Keratinocyte (primary cell): ENCODE measurements at regions not wholly inside any gene's neighbourhood (a gene's known extent, or its start where the extent isn't known, plus 50 kb on each side); places are given as distances from the start of the nearest gene placed in this dataset.

ENCODE experiments used
- DNase-seq: peaks from one replicate; pipeline ENCODE4 v3.0.0-alpha.2; 2011; ENCODE audit warnings: low read depth, missing footprints, low spot score
- FAIRE-seq: peaks from 2 replicates; lab custom pipeline; 2011; peaks lifted over from hg19 to GRCh38; lab: Jason Lieb, UNC
- H2AFZ ChIP-seq: 2 replicates; pipeline ENCODE4 v1.6.0; 2012; ENCODE audit warnings: low read length, control low read depth, inconsistent platforms; ENCODE audit not compliant: control insufficient read depth
- H3K27ac ChIP-seq: 2 replicates; pipeline ENCODE4 v1.5.1; 2011; ENCODE audit warnings: low read length; ENCODE audit not compliant: control insufficient read depth, insufficient read depth
- H3K27me3 ChIP-seq: 3 replicates; pipeline ENCODE4 v1.6.0; 2011; ENCODE audit warnings: low read length; ENCODE audit not compliant: control insufficient read depth, insufficient read depth; ENCODE audit errors: extremely low read depth
- H3K36me3 ChIP-seq, 2 experiments: 2 replicates in 1 of 2; 3 replicates in 1 of 2; pipeline ENCODE4 v1.5.1; 2011; ENCODE audit warnings: low read length in 2 of 2, mild to moderate bottlenecking in 1 of 2; ENCODE audit not compliant: control insufficient read depth in 2 of 2, insufficient read depth in 2 of 2; ENCODE audit errors: extremely low read depth in 1 of 2
- H3K4me1 ChIP-seq: 3 replicates; pipeline ENCODE4 v1.5.1; 2011; ENCODE audit warnings: low read length; ENCODE audit not compliant: control insufficient read depth, insufficient read depth; ENCODE audit errors: extremely low read depth
- H3K4me2 ChIP-seq: 3 replicates; pipeline ENCODE4 v1.6.0; 2011; ENCODE audit warnings: low read depth, low read length; ENCODE audit not compliant: control insufficient read depth, insufficient read depth; ENCODE audit errors: extremely low read depth
- H3K4me3 ChIP-seq, 3 experiments: fragments of 200-600 bp in 1 of 3; sonication (generic) in 1 of 3; 2 replicates in 2 of 3; 3 replicates in 1 of 3; pipeline ENCODE4 v1.5.1; 2011 to 2016; ENCODE audit warnings: low read length in 3 of 3, mild to moderate bottlenecking in 3 of 3, control low read depth in 2 of 3, inconsistent platforms in 1 of 3, low read depth in 1 of 3, mixed read lengths in 1 of 3, mixed run types in 1 of 3, moderate library complexity in 1 of 3; ENCODE audit not compliant: control insufficient read depth in 2 of 3, insufficient read depth in 2 of 3; ENCODE audit errors: extremely low read depth in 1 of 3
- H3K79me2 ChIP-seq: 2 replicates; pipeline ENCODE4 v1.6.0; 2012; ENCODE audit warnings: low read length; ENCODE audit not compliant: control insufficient read depth, insufficient read depth
- H3K9ac ChIP-seq: 3 replicates; pipeline ENCODE4 v1.6.0; 2011; ENCODE audit warnings: low read length; ENCODE audit not compliant: control insufficient read depth, insufficient read depth; ENCODE audit errors: extremely low read depth
- H3K9me1 ChIP-seq: 3 replicates; pipeline ENCODE4 v1.6.0; 2011; ENCODE audit warnings: low read length; ENCODE audit not compliant: control insufficient read depth, insufficient read depth; ENCODE audit errors: extremely low read depth
- H3K9me3 ChIP-seq: 2 replicates; pipeline ENCODE4 v1.5.1; 2012; ENCODE audit warnings: low read depth, low read length; ENCODE audit not compliant: control insufficient read depth
- H4K20me1 ChIP-seq: 3 replicates; pipeline ENCODE4 v1.6.0; 2011; ENCODE audit warnings: low read length; ENCODE audit not compliant: control insufficient read depth, insufficient read depth; ENCODE audit errors: extremely low read depth
- CTCF ChIP-seq, 3 experiments: IDR thresholded peaks in 1 of 3; conservative IDR thresholded peaks in 1 of 3; optimal IDR thresholded peaks in 1 of 3; 2 replicates in 2 of 3; 3 replicates in 1 of 3; pipeline versions ENCODE3 to v1.5.1; 2011; ENCODE audit warnings: low read length in 3 of 3, mild to moderate bottlenecking in 3 of 3, moderate library complexity in 2 of 3, control low read depth in 1 of 3, inconsistent platforms in 1 of 3; ENCODE audit not compliant: insufficient read depth in 2 of 3; ENCODE audit errors: extremely low read depth in 1 of 3
- EZH2 ChIP-seq: IDR thresholded peaks from one replicate; pipeline ENCODE4 v1.6.1; 2012; ENCODE audit warnings: inconsistent platforms, mild to moderate bottlenecking, low read length, moderate library complexity
- dilution Hi-C: fragments of 300-500 bp; cut with MboI; formaldehyde crosslinking; loops from one replicate; pipeline ENCODE4 v1.7.0; 2020; ENCODE audit warnings: low sequenced_read_pairs; ENCODE audit not compliant: extremely low pct_ligation_motif_present

DNA sequence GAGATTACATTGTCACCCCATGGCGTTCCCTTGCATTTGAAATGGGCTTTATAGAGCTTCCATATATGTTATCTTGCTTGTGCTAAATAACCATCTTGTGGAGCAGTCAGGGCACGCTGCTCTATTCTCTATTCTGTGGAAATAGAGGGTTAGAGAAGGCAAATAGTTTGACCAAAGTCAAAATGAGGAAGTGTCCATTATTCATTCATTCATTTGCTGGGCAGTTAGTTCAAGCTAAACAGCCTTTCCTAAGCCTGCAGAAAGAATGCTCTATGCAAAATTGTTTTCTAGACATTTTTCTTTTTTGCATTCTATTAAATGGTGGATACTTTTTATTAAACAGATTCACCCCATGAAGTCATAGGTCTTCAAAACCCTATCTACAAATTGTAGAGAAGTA lies 67.8 kb upstream of the ELAC2 start:
- H3K36me3 ChIP-seq = no peaks in the 10 kb centered on the region
- no peaks in the 10 kb centered on the region for H4K20me1 ChIP-seq
- H3K9ac ChIP-seq = no peak overlapping the region
- H3K4me2 ChIP-seq = no peak overlapping the region
- no peaks in the 10 kb centered on the region for H3K4me1 ChIP-seq
- no peak overlapping the region for H3K4me3 ChIP-seq
- H3K27me3 ChIP-seq = no peaks in the 10 kb centered on the region
- FAIRE-seq (no peak), DNase-seq (no peak)
- H3K27ac ChIP-seq = no peak overlapping the region
- dilution Hi-C loops = no loop called here
- TF ChIP-seq CTCF (optimal IDR thresholded peaks at IDR 0.05 in 1 of 3, IDR thresholded peaks at IDR 0.05 in 1 of 3, conservative IDR thresholded peaks at IDR 0.05 in 1 of 3; ENCODE audit: extremely low read depth in 1 of 3, insufficient read depth in 2 of 3, low read length in 3 of 3) (no peak), EZH2 (no peak)
- no peaks in the 10 kb centered on the region for H3K9me3 ChIP-seq
- H3K9me1 ChIP-seq = no peaks in the 10 kb centered on the region
- no peaks in the 10 kb centered on the region for H3K79me2 ChIP-seq
- no peak overlapping the region for H2AFZ ChIP-seq

GRCh38 chr17:13084420-13084819 lies 66.6 kb upstream of the ELAC2 start:
- dilution Hi-C loops = no loop called here
- no peaks in the 10 kb centered on the region for H3K9me1 ChIP-seq
- no peak overlapping the region for H3K4me2 ChIP-seq
- H2AFZ ChIP-seq = no peak overlapping the region
- H3K79me2 ChIP-seq = no peaks in the 10 kb centered on the region
- no peak overlapping the region for H3K4me3 ChIP-seq
- no peaks in the 10 kb centered on the region for H3K9me3 ChIP-seq
- H3K27me3 ChIP-seq = no peaks in the 10 kb centered on the region
- TF ChIP-seq CTCF (optimal IDR thresholded peaks at IDR 0.05 in 1 of 3, IDR thresholded peaks at IDR 0.05 in 1 of 3, conservative IDR thresholded peaks at IDR 0.05 in 1 of 3; ENCODE audit: extremely low read depth in 1 of 3, insufficient read depth in 2 of 3, low read length in 3 of 3) (no peak), EZH2 (no peak)
- no peak overlapping the region for H3K9ac ChIP-seq
- FAIRE-seq (no peak), DNase-seq (no peak)
- H3K27ac ChIP-seq = no peak overlapping the region
- H4K20me1 ChIP-seq = no peaks in the 10 kb centered on the region
- no peaks in the 10 kb centered on the region for H3K36me3 ChIP-seq
- no peaks in the 10 kb centered on the region for H3K4me1 ChIP-seq
